Activated T-cell treated with anti-CD3 and anti-CD28 coated beads, Interleukin-2, amount 50 U/mL, for 1 hour (primary cell): ENCODE measurements at regions not wholly inside any gene's neighbourhood (a gene's known extent, or its start where the extent isn't known, plus 50 kb on each side); places are given as distances from the start of the nearest gene placed in this dataset.

Experiments used
- DNase-seq: peaks from one replicate; pipeline ENCODE4 v3.0.0-alpha.2; 2020

DNA sequence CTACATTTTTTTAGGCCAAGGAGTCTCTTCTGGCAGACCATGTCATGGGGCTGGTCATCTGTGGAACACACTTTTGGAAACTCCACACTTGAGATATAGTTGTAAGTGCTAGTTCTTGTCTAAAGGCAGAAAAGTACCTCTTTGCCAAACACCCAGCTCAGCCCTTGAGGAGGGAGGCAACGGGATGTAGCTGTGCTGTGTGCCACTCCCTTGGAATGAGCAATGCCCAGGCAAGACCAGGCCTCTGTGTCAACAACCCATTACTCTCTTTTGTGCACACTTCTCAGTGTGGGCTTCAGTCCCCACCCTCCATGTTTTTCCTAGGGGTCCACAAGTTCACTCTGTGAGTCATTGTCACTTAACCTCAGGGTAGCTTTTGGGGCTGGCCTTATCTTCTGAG, 528.3 kb upstream of the CFAP20DC start:
- DNase-seq: no peak

DNA sequence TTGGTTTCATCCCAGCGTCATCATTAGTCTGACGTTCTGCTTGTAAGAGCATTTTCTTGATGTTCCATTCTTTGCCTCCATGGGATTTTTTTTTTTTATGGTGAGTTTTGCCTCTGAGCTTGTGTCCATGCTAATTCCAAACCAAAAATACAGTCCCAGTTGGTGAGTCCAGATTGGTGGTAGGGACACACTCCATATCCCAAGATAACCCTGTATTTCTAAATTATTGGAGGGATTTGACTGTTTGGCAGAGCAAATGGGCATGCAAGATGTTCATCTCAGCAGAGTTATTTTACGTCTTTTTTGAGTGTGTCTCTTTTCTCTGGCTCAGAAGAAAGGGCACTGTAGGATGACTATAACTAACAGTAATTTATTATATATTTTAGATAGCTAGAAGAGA, 526.8 kb upstream of the CFAP20DC start:
- DNase-seq: no peak

DNA sequence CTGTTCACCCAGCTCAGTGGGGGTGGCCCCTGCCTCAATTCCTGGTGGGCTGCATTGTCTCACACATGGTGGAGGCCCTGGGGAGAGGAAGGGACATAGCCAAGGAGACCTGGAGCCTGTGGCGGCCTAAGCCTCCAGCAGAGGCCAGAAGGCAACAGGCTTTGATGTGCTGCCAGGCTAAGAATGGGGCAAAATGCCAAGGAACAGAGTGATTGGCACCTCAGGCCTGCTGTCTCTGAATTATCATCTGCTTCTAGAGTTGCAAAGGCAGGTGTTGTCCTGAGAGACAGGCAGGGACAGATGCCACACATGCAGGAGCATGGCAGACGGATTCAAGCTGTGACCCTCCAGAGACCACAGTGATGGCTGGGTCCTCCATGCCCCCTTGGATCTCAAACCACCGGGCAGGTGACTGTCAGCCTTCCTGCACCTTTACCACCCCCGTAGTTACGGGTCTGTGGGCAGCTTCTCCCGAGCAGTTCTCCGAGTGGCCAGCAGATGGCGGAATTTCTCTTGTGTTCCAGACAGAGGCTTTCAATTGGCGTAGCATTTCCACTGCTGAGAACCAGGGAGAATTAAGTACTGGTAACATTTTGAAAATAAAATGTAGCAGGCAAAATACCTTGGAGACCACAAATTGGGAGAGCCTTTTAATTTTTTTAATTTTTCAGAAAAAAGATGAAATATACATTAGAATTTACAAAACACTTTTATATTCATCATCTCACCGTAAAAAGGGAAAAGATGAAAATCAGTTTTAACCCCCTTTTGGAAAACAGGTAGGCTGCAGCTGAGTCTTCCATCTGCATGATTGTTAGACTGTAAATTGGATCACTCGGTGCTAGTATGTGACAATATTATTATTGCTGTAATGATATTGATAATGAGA, 525.5 kb upstream of the CFAP20DC start:
- peak; percentile 88 for DNase-seq

DNA sequence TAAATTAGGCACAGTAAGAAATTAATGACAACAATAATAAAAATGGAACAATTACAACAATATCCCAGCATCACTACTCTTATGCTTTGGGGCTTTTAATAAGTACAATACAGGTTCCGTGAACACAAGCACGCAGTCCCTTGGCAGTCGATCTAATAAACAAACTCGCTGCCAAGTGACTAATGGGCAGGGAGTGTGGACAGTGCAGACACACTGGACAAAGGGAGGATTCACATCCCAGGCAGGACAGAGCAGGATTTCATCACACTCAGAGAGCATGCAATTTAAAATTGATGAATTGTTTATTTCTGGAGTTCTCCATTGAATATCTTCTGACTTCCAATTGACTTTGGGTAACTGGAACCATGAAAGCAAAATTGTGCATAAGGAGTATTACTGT, 524.1 kb upstream of the CFAP20DC start:
- DNase-seq: no peak

DNA sequence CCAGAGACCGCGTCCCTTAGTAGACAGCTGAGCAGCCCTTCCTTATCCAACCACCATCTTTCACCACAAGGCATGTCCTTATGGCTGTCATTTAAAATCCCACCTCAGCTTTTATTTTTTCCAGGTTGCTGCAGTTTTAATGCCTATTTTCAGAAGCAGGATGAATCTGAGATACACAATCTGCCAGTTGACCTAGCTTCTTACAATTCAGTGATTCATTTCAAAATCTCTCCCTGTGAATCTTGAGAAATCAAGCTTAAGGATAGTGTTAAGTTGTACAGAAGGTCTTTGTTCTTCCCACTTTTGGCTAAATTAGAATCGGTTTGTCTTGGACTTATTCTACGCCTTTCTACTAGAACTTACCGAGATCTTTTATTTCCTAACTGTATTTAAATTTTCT, 522.3 kb upstream of the CFAP20DC start:
- no peak for DNase-seq

DNA sequence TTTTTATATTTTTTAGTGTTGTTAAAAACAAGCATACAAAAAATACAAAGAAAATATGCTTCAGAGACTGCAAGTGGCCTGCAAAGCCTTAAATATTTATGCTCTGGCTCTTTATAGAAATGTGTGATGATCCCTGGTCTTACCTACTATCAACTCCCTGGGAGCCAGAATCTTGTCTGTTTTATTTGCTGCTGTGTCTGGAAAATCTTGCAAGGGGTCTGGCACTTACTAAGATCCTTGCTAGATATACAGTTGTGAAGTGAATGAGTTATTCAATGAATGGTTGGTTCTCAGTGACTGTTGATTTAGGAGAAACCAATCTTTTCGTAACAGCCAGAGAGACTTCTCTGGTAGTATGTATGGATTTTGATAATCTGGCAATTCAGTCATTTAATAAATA, 521.0 kb upstream of the CFAP20DC start:
- DNase-seq: no peak

DNA sequence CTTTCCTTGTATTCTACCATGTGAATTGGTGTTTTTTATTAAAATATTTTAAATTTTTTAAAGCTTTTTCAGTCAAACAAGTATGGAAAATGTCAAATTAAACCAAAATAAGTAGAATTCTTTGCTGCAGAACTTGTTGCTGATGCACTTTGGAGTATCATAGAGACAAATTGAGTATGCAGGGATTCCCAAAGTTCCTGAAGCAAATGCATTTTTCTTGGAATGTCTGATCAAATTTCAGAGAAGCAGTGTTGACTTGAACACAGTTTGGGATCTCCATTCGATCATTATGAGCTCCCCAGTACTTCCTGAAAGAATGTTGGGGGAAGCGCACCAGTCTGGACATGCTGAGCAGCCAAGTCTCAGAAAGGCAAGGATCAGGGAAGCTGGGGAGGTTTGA, 517.8 kb upstream of the CFAP20DC start:
- no peak for DNase-seq

DNA sequence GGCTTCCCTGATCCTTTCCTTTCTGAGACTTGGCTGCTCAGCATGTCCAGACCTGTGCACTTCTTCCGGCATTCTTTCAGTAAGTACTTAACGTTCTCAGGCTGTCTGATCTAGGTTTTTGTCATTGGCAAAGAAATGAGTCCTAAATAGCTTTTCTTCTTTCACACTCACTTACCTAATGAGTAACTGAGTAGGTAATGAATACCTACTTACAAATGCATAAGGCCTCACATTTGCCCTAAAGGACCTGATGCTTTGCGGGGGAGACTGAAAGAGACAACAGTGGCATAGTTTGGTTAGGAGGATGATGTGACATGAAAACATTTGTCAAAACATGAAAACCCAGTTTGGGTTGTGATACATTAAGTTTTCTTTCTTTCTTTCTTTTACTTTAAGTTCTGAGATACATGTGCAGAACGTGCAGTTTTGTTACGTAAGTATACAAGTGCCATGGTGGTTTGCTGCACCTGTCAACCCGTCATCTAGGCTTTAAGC, 516.7 kb upstream of the CFAP20DC start:
- no peak for DNase-seq

DNA sequence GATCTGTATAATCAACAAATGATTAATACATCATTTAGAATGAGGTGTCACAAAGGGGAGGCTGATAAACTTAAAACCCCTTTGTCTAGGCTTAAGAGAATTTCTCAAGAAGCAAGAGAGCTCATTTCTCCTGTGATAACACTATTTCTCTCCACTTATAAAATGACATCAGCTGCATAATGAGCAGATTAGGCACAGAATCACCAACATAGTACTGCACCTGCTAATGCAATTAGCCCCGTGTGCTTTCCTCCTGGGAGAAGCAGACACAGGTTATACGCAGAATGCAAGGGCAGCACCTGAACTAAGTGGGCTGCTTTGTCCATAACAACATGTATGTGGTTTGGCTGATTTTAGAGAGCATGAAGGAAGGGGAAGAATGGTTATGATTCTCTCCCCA, 515.3 kb upstream of the CFAP20DC start:
- no peak for DNase-seq

DNA sequence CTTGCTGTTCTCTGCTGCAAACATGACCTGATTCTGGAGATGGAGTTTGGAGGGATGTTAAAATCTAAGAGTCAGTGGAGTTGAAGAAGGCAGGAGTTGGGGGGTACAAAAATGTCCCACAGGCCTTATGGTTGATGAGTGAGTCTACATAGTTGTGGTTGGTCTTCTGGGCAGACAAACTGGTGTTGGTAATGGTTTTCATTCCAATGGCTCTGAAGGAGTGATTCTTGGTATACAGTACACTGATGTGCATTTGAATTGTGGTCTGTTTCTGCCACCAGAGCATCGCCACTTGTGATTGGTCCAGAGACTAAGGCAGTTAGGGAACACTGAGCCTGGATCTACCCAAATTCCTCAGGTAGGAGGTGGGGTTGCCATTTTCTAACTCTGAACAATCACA, 514.1 kb upstream of the CFAP20DC start:
- no peak for DNase-seq

DNA sequence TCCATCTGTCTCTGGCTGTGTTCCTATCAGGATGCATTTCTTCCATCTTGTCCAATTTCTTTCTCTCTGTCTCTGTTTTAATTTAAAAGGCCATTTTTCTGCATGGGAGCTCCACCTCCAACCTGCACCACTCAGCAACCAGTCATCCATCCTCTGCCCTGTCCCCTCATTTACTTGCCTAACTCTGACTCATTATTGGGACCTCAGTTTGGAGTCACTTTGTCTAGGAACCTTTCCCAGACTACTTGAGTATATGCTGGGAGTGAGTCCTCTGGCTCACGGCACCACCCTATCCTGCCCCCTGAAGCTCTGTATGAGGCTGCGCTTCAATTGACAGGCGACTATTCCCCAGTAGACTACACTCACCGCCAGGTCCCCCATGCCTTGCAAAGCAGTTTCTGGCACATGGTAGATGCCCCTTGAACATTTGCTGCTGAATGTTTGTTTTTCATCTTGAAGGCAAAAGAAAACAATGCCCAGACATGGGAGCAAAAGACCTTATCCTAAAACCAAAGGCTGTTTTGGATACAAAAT, 513.3 kb upstream of the CFAP20DC start:
- DNase-seq: no peak

DNA sequence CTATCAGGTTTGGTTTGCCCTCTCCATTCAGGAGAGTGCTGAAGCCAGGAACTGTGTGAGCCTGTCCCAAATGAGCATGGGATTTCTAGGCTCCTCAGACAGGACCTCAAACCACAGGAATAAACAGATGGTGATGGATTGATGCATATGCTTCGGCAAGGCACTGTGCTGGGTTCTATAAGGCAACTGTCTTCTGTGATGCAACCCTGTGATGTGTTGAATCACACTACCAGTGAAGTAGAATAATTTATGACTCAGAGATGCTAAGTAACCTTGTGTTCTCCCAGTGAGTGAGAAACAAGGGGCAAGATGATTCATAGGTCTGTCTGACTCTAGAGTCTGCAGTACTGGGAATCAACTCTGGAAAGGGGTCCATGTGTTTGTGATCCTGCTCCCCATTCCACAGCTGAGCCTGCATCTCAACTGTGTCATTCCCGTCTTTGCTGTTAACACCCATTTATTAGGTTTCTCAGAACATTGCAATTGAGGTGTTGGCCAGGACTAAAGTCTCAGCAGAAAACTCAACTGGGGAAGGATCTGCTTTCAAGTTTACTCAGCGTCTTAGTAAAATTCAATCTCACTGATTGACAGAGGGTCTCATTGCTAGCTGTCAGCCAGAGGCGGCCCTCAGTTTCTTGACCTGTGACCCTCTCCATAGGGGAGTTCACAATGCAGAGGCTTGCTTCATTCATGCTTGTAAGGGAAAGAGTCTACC, 510.1 kb upstream of the CFAP20DC start:
- no peak for DNase-seq

DNA sequence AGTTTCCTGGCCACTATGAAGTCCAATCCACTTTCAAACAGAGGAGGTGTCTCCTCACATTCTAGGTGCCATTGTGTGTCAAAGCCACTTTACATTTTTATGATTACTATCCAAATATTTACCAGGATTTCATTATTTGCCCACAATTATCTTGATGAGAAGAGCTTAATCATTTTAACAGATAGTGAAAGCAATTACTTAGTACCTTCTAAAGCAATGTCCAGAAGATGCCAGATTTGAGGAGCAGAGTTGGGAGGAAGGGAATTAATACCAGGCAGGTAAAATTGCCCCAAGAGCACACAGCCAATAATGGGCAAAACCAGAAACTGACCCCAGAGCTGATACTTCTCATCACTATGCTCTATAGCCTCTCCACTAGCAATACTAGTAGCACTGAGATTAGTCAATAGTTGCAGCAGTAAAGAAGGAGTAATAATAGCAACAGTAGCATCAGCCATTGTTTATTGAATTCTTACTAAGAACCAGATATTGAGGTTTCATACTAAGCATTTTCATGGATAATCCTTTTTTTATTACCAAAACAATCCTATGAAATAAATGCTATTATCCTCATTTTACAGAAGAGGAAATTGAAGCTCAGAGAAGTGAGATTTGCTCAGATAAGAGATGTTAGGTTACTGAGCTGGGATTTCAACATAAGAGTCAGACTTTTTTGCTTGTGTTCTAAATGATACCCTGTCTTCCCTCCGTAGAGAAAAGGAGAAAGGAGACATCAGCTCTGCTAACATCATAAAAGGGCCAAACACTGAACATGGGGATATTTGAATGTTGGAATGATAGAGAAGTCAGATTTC, 509.3 kb upstream of the CFAP20DC start:
- no peak for DNase-seq

DNA sequence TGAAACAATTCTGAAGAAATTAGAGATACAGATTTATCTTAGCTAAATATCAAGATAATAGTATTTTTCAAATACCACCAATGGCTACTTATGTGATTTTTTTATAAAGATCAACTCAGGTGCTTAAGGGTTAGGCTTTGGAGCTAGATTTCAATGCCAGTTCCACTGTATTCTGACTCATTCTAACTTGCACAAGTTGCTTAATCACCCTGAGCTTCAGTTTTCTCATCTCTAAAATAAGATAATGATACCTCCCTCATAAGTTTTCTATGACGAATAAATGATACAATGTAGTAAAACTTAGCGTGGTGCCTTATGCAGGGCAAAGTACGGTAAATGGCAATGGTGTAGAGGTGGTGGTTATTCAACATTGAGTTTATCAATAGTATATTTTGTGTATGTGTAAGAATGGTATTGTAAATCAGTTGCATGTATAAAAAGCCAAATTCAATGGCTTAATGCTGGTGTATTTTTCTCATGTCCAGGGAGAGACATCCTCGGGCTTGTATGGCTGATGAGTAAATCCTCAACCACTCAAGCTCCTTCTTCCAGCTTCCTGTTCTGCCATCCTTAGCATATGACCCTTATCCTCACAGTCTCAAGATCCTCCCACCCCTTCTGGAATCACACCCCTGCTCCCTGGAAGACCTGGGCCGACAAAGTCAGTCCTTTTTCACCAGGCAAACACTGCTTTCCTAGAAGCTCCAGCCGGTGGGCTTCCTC, 505.9 kb upstream of the CFAP20DC start:
- DNase-seq: no peak

DNA sequence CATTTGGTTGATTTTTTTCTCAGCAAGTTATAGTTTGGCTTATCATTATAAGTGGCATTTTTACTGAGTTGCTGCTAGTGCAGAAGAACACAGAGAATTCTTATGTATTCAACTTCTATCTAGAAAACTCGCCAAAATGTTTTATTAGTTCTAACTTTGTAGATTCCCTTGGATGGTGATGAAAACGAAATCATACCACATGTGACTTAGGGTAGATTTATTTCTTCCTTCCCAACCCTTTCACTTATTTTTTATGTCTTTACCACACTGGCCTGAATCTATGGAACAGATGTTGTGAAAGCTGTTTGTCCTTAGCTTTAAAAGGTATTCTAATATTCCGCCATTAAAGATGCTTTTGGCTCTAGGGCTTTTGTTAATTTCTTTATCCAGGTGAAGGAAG, 503.3 kb upstream of the CFAP20DC start:
- DNase-seq: no peak

DNA sequence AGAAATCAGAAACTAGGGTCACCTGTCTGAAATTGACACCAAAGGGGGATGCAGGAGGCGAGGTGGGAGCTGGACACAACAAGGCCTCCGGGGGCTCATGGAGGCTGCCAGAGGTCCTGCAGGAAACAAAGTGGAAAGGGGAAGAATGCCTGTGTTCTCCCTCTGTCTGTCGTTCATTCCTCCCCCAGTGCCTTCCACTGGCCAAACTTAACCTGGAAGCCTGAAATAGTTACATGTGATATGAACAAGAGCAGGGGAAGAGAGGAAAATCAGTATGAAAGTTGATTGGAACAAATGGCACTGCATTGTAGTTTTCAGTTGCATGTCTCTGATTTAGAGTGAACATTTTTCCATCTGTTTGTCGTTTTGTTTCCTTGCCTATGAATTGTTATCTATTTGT, 502.0 kb upstream of the CFAP20DC start:
- DNase-seq: no peak

DNA sequence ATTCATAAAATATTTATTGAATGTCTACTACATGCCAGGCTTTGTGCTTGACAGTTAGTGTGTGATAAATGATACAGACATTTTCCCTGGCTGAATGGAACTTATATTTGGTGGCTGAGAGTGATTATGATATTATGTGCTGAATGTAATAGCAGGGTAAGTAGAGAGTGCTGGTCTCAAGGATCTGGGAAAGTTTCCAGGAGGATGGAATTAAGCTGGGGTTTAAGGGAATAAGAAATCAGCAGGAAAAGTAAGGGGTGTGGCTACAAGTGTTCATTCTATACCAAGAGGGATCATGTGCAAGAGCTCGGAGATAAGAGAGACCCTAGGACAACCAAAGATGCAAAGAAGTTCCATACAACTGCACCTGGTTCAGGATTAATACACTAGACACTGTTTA, 500.1 kb upstream of the CFAP20DC start:
- no peak for DNase-seq

DNA sequence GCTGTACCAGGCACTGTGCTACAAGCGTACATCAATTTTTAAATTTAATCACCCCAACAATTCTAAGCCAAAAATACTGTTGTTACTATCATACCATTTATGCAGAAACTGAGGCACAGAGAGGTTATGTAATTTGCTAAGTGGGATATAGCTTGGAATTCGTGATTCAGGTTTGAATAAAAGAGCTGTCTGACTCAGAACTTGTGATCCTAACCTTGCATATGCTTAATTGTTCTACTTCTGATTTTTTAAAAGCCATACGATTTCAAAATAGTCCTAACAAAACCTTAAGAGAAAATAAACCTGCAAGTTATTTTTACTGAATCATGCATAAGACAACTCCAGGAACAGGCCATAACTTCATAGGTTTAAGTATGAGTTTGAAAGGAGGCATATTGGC, 498.0 kb upstream of the CFAP20DC start:
- no peak for DNase-seq

DNA sequence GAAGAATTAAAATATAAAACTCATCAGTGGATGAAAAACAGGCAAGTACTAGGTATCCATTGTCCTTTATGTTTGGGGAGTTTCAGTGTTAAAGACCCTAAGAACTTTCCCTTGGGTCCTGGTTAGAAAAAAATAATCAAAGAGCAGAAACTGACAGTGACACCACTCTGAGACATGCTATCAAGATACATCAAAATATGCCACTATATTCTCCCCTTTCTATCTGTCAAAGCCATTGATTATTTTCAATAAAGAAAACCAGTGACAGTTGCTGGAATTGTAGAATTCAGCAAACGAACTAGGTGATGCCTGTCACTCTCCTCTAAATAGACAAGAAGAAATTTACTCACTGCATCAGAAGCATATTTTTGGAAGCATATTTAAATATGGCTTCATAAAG, 496.7 kb upstream of the CFAP20DC start:
- DNase-seq: no peak

DNA sequence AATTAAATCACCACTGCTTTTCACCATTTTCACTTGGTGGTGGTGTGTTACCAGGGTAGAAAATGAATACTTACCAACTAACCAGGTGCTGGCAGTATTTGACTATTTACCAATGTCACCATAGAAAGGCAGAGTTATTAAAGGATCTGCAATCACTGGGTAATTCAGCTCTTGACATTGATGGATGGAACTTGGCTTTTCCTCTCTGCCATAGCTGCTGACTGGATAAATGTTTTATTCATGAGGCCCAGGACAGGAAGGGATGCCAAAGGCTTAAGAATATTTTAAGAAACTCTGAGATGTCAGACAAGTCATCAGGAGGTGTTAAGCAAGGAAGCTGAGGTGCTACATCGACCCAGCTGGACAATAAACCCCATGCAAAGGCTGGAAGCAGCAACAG, 495.5 kb upstream of the CFAP20DC start:
- DNase-seq: no peak

DNA sequence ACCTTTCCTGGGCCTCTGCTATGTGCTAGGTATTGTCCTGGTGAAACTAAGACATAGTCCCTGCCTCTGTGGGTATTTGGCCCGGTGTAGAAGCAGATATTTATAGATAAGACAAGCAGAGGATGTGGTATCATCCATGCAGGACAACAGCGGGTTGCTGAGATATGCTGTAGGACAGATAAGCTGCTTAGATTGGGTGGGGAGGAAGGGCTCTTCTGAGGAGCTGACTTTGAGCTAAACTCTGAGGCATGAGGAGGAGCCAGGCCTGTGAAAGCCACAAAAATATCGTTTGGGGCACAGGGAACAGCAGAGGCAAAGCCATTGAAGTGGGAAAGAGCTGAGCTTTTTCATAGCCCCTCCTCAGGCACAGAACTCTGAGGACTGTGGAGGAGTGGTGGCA, 492.5 kb upstream of the CFAP20DC start:
- no peak for DNase-seq

DNA sequence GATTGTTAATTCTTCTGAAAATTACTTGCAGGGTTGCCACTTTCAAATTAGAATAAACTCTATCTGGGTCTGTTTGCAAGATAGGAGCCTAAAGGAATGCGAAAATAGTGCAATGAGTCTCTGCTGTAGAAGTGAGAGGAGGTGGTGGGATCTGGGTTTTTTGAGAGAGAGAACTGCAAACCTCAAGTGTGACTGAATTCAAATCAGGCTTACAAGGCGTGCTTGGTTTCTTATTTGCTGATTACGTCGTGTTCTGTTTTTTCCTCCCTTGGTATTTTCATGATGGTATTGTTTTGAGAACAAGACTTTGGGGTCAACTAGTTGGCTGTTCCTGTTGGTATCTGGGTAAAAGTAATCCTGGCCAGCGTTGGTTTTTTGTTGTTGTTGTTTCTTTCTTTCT, 490.9 kb upstream of the CFAP20DC start:
- no peak for DNase-seq

DNA sequence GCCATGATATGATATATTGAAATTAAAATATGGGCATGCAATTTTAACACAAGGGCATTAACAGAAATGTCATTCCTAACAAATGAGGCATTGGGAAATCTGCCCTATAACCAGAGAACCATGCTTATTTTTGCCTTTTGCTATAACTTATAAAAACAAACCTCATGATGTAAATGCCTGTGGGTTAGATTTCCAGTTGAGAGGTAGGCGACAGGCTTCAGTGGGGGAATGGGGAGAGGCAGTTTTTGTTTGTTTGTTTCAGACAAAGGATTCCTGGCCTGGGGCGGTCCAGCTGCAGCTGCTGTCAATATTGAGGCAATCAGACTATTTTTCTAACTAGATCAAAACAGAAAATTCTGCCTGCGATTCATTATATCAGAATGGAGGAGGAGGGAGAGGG, 490.4 kb upstream of the CFAP20DC start:
- no peak for DNase-seq
